GM20000 (cell line): ENCODE measurements at regions not wholly inside any gene's neighbourhood (a gene's known extent, or its start where the extent isn't known, plus 50 kb on each side); places are given as distances from the start of the nearest gene placed in this dataset.

Source experiments
- DNase-seq: peaks from one replicate; pipeline ENCODE4 v3.0.0; 2012; ENCODE audit warnings: low spot score
- TF ChIP-seq, protein P1 (sequence below): IDR thresholded peaks from 2 replicates; pipeline ENCODE4 v1.5.1; 2012; ENCODE audit warnings: mild to moderate bottlenecking, control low read depth; ENCODE audit errors: extremely low read depth, missing control alignments

DNA sequence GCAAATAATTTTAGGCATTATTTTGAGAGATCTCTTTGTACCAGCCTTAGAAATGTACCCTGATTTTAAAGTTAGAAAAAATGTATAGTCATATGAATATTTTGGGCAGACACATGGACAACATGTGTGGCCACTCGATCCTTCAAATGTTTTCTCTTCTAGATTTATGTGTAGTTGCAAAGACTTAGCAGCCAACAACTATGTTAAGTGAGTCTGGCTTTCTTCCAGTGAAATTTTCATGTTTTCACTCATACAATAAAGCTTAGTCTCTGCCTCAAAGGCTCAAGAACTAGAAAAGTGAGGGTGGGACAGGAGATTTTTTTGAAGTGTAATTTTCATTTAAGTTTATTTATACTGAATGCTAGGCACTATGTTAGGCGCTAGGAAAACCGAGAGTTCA lies 207.7 kb upstream of the DACH1 start:
- DNase-seq, result no peak

DNA sequence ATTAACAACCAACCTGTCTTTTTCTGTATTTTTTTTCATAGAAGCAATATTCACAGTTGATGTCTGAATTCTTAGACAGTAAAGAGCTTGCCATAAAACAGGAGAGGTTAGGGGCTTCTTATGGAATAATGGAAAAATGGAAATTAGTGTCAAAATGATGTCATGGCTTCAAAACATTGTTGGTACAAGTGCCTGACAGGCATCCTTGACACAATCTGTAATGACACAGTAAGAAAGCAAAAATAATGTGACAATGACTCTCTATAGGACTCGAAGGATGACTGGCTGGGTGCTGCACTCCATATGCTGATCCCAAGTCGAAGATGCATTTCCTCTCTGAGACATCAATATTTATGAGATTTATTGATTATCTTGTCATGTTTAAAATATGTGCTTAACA lies 205.3 kb upstream of the DACH1 start:
- no peak for DNase-seq

More for the DNA sequence above, 207.7 kb upstream of the DACH1 start:
- TF ChIP-seq, protein P1, sequence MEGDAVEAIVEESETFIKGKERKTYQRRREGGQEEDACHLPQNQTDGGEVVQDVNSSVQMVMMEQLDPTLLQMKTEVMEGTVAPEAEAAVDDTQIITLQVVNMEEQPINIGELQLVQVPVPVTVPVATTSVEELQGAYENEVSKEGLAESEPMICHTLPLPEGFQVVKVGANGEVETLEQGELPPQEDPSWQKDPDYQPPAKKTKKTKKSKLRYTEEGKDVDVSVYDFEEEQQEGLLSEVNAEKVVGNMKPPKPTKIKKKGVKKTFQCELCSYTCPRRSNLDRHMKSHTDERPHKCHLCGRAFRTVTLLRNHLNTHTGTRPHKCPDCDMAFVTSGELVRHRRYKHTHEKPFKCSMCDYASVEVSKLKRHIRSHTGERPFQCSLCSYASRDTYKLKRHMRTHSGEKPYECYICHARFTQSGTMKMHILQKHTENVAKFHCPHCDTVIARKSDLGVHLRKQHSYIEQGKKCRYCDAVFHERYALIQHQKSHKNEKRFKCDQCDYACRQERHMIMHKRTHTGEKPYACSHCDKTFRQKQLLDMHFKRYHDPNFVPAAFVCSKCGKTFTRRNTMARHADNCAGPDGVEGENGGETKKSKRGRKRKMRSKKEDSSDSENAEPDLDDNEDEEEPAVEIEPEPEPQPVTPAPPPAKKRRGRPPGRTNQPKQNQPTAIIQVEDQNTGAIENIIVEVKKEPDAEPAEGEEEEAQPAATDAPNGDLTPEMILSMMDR, result no peak

DNA sequence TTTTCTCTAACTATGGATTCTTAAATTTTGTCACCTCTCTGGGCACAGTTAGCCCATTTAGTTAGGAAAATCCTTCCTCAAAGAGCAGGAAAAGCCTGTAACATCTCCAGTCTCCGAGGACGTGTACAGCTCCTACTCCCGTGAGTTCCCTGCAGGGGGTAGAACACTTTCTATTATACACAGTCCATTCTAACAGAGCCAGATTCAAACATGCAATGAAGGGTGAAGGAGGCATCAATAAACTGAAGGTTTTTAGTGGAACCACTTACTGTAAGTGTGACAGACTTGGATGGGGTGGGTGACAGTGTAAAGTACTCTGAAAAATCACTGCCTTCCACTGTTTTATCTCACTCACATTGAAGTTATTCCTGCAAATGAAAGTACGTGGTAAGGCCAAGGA lies 204.7 kb upstream of the DACH1 start:
- DNase-seq, result no peak
- TF ChIP-seq, protein P1, result no peak

More for the DNA sequence above, 205.3 kb upstream of the DACH1 start:
- TF ChIP-seq, protein P1, result no peak

DNA sequence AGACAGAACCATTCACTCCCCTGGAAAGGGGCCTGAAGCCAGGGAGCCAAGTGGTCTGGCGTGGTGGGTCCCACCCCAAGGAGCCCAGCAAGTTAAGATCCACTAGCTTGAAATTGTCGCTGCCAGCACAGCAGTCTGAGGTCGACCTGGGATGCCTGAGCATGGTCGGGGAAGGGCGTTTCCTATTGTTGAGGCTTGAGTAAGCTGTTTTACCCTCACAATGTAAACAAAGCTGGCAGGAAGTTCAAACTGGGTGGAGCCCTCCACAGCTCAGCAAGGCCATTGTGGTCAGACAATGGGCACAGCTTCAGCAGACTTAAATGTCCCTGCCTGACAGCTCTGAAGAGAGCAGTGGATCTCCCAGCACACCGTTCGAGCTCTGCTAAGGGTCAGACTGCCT lies 195.6 kb upstream of the DACH1 start:
- TF ChIP-seq, protein P1, result no peak
- DNase-seq, result no peak

DNA sequence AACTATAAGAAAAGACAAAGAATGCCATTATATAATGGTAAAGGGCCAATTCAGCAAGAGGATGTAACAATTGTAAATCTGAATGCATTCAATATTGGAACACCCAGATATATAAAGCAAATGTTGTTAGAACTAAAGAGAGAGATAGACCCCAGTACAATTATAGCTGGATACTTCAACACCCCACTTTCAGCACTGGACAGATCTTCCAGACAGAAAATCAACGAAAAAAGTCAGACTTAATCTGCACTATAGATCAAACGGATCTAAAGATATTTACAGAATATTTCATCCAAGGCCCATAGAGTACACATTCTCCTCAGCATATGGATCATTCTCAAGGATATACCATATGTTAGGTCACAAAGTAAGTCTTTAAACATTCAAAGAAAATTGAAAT lies 194.6 kb upstream of the DACH1 start:
- no peak for DNase-seq
- TF ChIP-seq, protein P1, result no peak

DNA sequence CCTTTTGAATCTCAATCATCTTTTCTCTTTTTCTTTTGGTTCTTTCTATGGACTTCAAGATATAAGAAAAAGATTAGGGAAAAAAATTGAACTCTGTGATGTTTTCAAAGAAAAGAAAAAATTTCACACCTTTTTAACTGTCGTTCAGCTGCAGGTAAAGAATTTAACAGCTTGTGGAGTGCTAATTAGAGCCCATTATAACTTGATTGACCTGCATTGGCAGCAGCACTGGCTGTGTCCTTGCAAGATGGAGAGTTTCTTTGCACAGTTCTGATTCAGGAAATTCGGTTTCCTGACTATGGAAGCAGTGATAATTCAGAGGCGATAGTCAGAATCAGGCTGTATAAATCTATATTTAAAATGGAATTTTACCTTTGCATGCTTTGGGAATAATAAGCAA lies 183.2 kb upstream of the DACH1 start:
- TF ChIP-seq, protein P1, result no peak
- no peak for DNase-seq

DNA sequence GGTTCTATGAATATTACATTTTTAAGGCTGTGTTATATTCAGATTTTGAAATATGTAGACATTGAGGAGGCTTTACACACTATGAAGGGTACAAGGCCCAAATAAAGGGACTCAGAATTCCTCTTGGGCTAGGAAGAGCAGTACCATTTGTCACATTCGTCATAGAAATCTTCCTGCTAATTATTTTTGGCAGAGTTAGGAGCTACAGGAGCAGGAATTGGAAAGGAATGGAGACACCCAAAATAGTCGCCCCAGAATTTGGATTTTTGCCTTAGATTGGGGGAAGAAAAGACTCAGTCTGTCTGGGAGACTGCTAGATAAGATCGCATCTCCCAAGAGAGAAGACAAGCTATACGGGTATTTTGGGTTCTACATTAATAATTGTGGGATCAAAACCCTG lies 176.4 kb upstream of the DACH1 start:
- no peak for DNase-seq
- TF ChIP-seq, protein P1, result no peak
